ENCODE measurements at regions not wholly inside any gene's neighbourhood (a gene's known extent, or its start where the extent isn't known, plus 50 kb on each side); places are given as distances from the start of the nearest gene placed in this dataset.
"Not testable (repeated sequence)": the region's sequence is repeated elsewhere in the genome, so short reads cannot be mapped to it uniquely, and the experiment has no call there.

DNA sequence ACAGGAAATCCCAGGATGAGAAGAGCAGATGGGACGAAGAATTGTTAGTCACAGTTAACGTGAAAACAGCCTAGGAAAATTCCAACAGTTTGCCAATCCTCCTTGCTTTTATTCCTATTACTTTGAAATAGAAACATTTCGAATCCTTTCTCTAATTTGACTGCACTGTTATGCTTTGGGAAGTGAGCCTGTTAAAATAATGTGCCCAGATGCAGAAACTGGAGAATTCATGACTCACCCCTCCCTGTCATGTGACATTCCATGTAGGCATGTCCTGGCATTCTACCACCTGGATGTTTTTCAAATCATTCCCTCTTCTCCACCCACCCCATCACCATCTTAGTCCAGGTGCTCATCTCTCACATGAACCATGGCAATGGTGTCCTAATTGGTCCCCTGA, 107.3 kb downstream of the MINAR1 start:
- DNase-seq = peak; percentile 40

GRCh38 chr15:79540551-79540950, 108.4 kb downstream of the MINAR1 start:
- no peak for DNase-seq

DNA sequence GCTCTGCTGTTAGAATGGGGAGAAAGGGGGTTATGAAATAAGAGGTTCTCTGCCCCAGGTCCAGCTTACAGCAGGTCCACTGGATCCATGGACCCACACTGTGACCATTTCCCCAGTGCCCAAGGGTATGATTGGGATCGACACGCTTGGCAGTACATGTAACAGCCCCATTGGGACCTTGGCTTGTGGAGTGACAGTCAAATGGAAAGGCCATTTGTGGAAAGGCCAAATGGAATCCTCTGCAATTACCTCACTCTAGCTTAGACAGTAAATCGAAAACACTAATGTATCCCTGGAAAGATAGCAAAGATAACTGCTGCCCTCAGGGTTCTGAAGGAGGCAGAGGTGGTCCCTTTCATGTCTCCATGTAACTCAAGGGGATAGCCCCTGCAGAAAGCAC, 109.1 kb downstream of the MINAR1 start:
- no peak for DNase-seq

- DNase-seq = no peak
Observed at GRCh38 chr15:79543097-79543496, 111.0 kb downstream of the MINAR1 start.

GRCh38 chr15:79549196-79549595, 117.1 kb downstream of the MINAR1 start:
- no peak for DNase-seq

GRCh38 chr15:79560384-79560783, 128.2 kb downstream of the MINAR1 start:
- no peak for DNase-seq

GRCh38 chr15:79561982-79562381, 129.8 kb downstream of the MINAR1 start:
- no peak for DNase-seq

DNA sequence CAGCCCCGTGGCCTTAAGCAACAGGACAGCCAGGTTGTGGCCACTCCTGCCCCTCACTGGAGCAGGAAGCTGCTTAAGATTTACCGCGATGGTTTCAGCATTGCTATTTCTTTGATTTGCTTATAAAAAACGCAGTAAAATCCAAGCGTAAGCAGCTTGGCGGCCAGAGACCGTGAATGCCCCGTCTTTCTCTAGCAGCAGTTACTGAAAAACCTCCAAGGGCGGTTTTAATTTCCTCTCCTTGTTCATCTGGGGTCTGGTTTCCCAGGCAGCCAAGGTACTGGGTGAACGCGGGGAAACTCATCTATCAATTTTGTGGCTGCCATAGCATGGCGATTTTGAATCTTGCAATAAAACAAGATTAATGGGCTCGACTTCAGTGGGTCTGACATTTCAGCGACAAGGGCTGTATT, 130.3 kb downstream of the MINAR1 start:
- no peak for DNase-seq

DNA sequence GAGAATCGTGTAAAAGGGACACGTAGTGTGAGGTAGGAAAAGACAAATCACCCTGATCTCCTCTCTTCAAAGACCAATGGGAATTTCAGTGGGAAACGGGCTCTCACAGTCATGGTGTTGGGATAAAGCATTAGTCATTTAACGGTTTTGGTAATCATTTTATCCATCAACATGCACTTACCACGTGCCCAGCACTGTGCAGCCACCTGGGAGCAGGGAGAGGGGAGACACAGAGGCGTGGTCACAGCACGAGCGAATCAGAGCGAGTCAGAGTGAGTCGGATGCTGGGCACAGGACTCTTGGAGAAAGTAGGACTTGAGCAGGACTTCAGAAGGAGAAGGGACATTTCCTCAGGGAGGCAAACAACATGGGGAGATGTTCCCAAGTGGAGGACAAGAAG, 130.8 kb downstream of the MINAR1 start:
- no peak for DNase-seq

GRCh38 chr15:79570004-79570403, 137.9 kb downstream of the MINAR1 start:
- DNase-seq = no peak

- DNase-seq = no peak
Observed at GRCh38 chr15:79572691-79573404, 140.7 kb downstream of the MINAR1 start.

- not testable (repeated sequence) for DNase-seq
Observed at GRCh38 chr15:79574431-79575273, 142.5 kb downstream of the MINAR1 start.

DNA sequence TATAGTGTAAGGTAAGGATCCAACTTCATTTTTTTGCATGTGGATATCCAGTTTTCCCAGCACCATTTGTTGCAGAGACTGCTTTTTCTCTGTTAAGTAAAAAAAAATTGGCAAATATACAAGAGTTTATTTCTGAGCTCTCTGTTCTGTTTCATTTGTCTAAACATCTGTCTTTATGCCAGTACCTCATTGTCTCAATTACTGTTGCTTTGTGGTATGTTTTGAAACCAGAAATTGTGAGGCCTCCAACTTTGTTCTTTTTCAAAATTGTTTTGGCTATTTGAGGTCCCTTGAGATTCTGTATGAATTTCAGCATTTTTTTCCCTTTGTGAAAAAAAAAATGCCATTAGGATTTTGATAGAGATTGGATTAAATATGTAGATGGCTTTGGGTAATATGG, 150.5 kb downstream of the MINAR1 start:
- DNase-seq = no peak

- DNase-seq = no peak
Observed at GRCh38 chr15:79592126-79592525, 160.0 kb downstream of the MINAR1 start.

DNA sequence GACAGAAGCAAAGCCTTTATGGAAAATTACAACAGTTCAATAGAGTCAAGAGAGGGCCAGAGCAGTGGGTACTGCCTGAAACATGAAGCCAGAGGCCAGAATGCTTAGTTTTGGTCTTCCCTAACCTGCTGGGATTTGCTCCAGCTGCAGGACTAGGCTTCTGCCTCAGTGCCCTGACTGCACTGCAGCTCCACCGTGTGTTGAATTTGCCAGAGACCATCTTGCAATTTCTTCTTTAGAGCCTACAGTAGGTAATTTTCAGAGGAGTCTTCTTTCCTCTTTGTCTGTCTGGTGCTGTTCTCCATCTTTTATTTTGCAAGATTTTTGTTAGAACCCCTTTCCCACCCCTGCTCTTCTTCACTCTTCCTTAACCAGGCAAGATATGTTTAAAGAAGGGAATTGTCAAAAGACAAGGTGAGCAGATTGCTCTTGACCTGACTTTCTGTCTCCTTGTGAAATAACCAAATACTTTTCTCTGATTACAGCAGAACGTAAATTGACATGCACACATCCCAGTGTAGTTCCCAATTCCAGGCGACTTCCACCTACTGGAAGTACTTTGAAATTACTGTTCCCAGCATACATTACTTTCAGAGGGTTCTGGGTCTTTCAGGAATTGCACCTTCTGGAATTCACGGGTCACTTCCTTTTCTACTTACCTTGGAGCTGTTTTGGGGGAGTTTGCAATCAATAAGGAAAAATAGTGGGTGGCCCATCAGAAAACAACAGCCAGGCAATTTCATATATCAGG, 161.2 kb downstream of the MINAR1 start:
- no peak for DNase-seq

DNA sequence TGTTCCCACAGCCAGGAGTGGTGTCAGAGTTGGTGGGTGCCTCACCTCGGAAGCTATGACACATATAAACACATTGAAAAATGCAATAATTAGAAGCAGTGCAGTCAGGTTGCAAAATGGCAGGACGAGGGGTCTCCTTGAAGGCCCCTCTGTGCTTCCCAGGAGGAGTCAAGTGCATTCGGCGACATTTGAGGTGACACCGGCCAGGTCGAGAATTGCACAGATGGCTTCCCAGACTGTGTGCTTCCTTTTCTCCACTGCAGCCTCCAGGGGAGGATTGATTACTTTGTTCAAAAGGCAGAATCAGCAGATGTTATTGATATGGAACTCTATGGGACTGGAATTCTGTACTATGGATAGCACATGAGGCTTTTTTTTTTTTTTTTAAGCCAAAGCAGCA, 163.2 kb downstream of the MINAR1 start:
- DNase-seq = no peak

- DNase-seq = peak; percentile 16
Observed at GRCh38 chr15:79595995-79596622, 164.0 kb downstream of the MINAR1 start.

DNA sequence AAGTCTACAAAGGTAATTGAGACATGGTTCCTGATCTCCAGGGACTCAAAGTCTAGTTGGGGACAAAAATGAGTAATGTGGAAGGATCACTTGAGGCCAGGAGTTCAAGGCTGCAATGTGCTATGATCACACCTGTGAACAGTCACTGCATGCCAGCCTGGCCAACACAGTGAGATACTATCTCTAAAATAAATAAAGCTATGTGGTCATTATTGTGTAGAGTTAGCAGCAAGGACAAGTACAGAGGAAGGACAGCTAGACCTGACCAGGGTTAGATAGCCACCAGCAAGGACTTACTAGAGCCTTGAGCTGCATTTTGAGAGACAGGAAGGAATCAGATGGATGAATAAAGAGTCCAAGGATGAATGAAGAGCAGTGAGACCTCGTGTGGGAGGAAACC, 166.5 kb downstream of the MINAR1 start:
- DNase-seq = no peak

DNA sequence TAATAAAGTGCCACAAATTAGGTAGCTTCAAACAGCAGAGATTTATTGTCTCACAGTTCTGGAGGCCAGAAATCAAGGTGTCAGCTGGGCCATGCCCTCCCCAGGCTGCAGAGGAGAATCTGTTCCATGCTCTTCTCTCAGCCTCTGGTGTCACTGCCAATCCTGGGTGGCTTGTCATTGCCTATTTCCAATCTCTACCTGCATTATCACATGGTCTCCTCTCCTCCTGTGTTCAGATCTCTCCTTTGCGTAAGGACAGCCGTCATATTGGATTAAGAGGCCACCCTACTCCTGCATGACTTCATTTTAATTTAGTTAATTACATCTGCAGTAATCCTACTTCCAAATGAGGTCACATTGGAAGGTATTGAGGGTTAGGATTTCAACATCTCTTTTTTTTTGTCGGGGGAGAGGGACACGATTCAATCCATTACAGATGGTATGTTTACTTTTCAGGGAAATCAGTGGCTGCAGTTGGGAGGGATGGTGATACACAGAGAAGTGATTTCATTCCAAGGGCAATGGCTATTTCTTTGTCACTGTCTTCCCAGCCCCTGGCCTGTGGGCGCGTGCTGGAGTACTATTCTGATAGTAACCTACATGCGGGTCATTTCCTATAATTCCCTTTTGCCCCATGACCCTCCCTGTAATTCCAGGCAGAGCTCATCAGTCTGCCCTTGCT, 169.4 kb downstream of the MINAR1 start:
- no peak for DNase-seq

GRCh38 chr15:79602180-79602579, 170.0 kb downstream of the MINAR1 start:
- no peak for DNase-seq

- DNase-seq = no peak
Observed at GRCh38 chr15:79602731-79603130, 170.6 kb downstream of the MINAR1 start.

All from muscle of arm (tissue), 1 donor.